HL-60 (cell line): ENCODE measurements at regions not wholly inside any gene's neighbourhood (a gene's known extent, or its start where the extent isn't known, plus 50 kb on each side); places are given as distances from the start of the nearest gene placed in this dataset.

Experiments used
- CTCF ChIP-seq: IDR thresholded peaks from one replicate; pipeline ENCODE4 v1.5.1; 2011; ENCODE audit warnings: low read length, control low read depth, inconsistent platforms; ENCODE audit not compliant: insufficient read depth
- TF ChIP-seq, protein P1 (sequence below): IDR thresholded peaks from 2 replicates; pipeline ENCODE4 v1.6.1; 2012; ENCODE audit warnings: low read depth; ENCODE audit not compliant: insufficient replicate concordance

DNA sequence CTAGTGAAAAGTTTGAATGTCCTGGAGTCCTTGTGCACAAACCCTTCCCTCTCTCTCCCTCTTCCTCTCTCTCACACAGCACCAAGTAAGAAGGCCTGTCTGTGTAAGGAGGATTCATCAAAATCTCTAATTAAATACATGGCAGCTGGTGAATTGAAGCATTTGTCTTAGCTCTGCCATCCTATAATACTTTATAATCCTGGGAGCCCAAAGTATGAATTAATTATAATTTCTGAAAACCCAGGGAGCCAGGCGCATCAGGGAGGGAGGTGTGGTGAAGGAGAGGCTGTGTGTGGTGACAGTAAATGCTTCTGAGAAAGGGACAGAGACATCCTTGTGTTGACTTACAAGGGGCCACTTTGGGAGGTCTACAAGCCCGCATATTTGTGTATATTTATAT lies 691.4 kb upstream of the EEF2KMT start:
- TF ChIP-seq CTCF, result no peak
- TF ChIP-seq, protein P1, sequence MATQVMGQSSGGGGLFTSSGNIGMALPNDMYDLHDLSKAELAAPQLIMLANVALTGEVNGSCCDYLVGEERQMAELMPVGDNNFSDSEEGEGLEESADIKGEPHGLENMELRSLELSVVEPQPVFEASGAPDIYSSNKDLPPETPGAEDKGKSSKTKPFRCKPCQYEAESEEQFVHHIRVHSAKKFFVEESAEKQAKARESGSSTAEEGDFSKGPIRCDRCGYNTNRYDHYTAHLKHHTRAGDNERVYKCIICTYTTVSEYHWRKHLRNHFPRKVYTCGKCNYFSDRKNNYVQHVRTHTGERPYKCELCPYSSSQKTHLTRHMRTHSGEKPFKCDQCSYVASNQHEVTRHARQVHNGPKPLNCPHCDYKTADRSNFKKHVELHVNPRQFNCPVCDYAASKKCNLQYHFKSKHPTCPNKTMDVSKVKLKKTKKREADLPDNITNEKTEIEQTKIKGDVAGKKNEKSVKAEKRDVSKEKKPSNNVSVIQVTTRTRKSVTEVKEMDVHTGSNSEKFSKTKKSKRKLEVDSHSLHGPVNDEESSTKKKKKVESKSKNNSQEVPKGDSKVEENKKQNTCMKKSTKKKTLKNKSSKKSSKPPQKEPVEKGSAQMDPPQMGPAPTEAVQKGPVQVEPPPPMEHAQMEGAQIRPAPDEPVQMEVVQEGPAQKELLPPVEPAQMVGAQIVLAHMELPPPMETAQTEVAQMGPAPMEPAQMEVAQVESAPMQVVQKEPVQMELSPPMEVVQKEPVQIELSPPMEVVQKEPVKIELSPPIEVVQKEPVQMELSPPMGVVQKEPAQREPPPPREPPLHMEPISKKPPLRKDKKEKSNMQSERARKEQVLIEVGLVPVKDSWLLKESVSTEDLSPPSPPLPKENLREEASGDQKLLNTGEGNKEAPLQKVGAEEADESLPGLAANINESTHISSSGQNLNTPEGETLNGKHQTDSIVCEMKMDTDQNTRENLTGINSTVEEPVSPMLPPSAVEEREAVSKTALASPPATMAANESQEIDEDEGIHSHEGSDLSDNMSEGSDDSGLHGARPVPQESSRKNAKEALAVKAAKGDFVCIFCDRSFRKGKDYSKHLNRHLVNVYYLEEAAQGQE, result no peak
